ENCODE measurements at regions not wholly inside any gene's neighbourhood (a gene's known extent, or its start where the extent isn't known, plus 50 kb on each side); places are given as distances from the start of the nearest gene placed in this dataset.

- TF ChIP-seq CTCF (IDR thresholded peaks at IDR 0.05; ENCODE audit: low read depth, low read length) = no peak
- TF ChIP-seq MYC (IDR thresholded peaks at IDR 0.05; ENCODE audit: low read depth, low read length) = no peak
- TF ChIP-seq MAX (IDR thresholded peaks at IDR 0.05; ENCODE audit: low read depth, low read length) = no peak
- TF ChIP-seq POLR2A (IDR thresholded peaks at IDR 0.05; ENCODE audit: extremely low read depth, insufficient read length) = no peak
Measured at GRCh38 chr10:52499281-52499680, 185.2 kb downstream of the DKK1 start.

Measured in NB4 (cell line).